GM18502 (cell line): ENCODE measurements at regions not wholly inside any gene's neighbourhood (a gene's known extent, or its start where the extent isn't known, plus 50 kb on each side); places are given as distances from the start of the nearest gene placed in this dataset.
"Not testable (repeated sequence)": the region's sequence is repeated elsewhere in the genome, so short reads cannot be mapped to it uniquely, and the experiment has no call there.

Experiments
- ATAC-seq: cut with Tn5 transposase; IDR thresholded peaks from one replicate; pipeline ENCODE4 v1.9.1; 2021; ENCODE audit warnings: mild to moderate bottlenecking; ENCODE audit not compliant: unreplicated experiment, poor library complexity

DNA sequence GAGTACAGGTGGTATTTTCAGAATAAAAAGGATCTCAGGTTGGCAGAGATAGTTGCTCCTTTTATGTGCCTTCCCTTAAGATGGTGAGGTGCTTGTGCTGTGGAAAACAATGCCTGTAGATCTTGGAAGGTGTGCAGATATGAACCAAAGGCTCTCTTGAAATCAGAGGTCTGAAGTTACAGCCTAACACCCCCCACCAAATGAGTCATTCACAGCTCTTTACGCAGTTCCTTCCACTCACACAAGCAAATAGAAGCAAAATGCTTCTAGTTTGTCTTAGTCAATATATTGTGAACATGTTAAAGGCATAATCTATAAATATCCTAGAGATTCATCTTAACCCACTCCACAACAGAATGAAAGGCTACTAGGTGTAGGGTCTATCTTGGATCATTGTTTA lies 128.9 kb upstream of the NR5A2 start:
- ATAC-seq: no peak

DNA sequence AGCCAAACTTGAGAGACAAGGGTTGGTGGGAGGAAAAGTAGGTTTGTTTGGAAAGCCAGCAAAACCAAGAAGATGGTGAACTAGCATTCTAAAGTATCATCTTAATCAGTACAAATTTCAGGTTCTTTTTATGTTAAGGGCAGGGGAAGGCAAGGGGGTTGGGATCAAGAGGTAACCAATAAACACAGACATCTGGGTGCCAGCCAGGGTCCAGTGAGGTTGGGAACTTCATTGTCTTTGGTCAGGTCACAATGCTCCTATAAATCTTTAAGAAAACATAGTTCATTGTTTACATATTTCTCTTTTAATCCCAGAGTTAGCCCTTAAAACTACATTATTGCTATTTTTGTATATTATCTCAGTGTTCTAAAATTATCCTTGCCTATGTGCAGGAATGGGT lies 126.2 kb upstream of the NR5A2 start:
- ATAC-seq: no peak

DNA sequence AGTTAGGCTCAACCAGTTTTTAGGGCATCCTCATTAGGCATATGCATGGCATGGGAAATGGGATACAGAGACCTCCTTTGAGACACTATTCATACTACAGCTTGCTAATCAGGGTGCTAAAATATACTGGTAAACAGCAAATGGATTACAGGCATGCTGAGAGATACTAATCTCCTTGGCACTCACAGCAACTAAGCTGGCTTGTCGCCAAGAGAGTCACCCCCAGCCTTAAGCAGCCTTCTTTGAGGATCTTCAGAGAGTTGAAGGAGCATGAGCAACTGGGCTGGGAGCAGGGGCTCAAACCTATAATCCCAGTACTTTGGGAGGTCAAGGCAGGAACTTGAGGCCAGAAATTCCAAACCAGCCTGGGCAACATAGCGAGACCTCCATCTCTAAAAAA lies 120.1 kb upstream of the NR5A2 start:
- ATAC-seq: no peak

DNA sequence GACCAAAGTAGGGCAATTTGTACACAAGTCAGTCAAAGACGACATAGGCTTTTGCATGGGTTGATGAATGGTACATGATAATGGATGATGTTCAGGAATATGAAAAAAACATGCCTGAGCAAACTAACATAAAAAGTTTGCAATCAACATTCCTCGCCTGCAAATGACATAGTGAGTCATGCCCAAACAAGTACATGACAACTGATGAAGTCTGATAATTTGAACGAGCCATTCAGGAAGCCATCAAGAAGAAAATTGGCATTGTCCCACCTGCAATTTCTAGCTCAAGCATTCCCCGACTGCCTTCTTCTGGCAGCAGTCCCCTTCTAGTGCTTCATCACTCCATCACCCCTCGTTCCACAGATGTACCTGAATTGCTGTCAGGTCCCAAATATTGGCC lies 118.4 kb upstream of the NR5A2 start:
- ATAC-seq: no peak

DNA sequence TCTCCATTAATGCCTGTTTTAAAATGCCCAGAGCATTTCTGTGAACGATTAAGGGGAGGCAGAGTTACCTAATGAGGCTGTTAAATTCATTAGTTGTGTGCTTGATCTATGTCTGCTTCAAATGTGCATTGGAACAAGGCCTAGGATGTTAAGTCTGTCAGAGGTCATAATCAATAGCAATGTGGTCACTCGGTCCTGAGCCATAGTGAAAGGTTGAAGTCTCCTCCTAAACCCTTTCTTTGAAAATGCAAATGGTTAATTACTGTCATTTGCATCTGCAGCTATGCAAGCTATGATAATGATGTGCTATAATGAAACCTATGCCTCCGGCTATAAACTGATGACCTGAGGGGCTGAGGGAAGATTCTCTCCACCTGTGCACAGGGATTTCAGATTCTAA lies 114.2 kb upstream of the NR5A2 start:
- ATAC-seq: no peak

DNA sequence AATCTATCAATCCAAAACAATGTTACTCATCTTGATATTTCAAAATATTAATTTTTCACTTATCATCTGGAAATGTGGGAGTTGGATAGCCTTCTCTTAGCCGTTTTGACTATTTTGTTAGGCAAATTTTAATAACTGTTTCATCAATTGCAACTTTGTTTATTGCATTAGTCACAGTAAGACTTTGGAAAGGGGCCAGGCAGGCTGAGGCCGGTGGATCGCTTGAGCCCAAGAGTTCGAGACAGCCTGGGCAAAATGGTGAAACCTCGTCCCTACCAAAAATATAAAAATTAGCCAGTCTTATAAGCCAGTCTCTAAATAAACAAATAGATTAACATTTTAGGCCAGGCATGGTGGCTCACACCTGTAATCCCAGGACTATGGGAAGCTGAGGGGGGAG lies 113.0 kb upstream of the NR5A2 start:
- ATAC-seq: no peak

DNA sequence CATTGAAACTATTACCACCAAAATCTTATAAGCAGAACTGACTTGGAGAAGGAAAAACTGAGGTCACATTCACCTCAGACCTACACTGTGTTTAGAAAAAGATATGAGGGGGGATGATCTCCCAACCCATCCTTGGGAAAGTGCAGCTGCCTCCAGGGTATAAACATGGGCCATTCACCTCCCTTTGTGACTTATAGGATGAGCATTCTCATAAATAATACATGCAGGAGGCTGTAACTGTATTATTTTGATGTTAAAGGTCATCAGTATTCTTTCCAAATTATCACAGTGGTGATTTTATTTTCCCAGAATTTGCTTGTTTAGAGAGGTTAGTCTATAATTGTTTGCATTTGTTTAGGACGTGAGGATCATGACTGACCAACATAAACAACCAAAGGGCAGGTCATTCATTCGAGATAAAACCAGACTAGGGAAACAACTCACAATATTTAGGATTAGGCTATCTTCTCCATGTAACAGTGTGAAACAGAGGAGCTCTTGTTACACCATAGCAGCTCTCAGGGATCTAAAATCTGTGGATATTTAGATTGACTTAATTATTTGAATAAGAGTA lies 109.2 kb upstream of the NR5A2 start:
- ATAC-seq: no peak

DNA sequence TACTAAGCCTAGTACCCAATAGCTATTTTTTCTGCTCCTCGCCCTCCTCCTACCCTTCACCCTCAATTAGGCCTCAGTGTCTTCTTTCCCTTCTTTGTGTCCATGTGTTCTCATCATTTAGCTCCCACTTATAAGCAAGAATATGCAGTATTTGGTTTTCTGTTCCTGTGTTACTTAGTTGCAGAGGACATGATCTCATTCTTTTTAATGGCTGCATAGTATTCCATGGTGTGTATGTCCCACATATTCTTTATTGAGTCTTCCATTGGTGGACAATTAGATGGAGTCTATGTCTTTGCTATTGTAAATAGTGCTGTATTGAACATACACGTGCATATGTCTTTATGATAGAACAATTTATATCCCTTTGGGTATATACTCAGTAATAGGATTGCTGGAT lies 106.9 kb upstream of the NR5A2 start:
- ATAC-seq: no peak

DNA sequence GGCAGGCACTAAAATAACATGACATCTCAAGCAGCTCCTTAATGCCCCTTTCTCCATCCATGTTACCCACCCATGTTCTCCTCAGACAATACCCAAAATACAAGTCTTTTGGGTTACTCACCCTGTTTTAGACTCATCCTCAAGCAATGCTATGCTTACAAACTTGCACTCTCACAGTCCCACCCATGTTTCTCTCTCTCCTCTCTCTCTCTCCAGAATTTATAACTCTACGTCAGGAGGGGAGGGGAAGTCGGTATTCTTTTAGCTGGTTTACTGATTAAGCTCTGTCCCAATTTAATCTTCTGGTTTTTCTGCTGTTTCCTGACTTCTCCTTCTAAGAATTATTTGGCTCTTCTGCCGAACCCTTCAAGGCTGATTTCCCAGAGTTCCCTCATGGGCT lies 98.0 kb upstream of the NR5A2 start:
- no peak for ATAC-seq

DNA sequence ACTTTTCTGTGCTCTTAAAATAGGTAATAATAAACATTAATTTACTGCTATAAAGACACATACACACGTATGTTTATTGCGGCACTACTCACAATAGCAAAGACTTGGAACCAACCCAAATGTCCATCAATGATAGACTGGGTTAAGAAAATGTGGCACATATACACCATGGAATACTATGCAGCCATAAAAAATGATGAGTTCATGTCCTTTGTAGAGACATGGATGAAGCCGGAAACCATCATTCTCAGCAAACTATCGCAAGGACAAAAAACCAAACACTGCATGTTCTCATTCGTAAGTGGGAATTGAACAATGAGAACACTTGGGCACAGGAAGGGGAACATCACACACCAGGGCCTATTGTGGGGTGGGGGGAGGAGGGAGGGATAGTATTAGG lies 97.4 kb upstream of the NR5A2 start:
- not testable (repeated sequence) for ATAC-seq

DNA sequence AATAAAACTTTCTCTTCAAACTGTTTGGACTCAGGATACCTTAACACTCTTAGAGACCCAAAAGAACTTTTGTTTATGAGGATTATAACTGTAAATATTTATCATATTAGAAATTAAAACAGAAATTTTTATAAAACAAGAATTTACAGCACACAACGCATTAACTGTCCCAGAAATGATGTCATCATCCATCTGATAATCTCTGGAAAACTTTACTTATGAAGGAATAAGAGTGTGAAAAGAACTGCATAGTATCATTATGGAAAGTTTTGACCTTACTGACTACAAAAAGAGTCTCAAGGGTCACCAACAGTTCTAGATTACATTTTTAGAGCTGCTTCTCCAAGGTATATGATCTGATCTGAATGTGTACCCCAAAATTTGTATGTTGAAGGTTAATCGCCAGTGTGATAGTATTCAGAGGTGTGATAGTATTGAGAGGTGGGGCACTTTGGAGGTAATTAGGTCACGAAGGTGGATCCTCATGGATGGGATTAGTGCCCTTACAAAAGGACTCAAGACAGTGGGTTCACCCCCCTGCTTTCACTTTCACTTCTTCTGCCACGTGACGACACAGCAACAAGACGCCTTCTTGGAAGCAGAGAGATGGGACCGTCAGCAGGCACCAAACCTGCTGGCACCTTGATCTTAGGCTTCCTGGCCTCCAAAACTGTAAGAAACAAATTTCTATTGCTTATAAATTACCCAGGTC lies 95.7 kb upstream of the NR5A2 start:
- ATAC-seq: no peak

DNA sequence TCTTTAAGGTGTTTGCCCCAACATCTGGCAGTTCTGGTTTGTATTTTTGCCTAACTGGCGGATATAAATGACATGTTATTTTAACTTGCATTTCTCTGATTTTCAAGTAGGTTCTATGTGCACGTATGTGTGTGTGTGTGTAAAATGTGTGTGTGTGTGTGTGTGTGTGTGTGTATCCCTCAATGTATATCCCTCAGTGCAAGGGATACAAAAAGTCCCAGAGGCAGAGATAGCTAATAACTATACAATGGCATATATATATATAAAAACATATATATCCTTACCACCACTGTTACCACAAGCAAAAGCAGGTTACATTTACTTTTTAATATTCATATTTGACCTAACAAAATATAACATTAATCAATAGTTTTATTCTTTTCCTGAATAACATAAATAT lies 95.0 kb upstream of the NR5A2 start:
- no peak for ATAC-seq

DNA sequence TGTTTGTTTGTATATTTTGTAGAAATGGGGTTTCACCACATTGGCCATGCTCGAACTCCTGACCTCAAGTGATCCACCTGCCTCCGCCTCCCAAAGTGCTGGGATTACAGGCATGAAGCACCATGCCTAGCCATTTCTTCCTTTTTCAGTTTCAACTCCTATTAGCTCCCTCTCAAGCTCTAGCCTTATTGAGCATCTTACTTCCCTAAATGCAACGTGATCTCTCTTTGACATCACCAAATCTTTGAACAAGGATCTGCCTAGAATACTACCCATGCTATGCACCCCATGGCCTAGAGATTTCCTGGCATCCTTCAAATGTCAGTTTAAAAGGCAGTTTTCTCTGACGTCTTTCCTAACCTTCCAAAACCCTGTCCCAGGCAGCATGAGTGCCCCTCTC lies 91.1 kb upstream of the NR5A2 start:
- no peak for ATAC-seq

DNA sequence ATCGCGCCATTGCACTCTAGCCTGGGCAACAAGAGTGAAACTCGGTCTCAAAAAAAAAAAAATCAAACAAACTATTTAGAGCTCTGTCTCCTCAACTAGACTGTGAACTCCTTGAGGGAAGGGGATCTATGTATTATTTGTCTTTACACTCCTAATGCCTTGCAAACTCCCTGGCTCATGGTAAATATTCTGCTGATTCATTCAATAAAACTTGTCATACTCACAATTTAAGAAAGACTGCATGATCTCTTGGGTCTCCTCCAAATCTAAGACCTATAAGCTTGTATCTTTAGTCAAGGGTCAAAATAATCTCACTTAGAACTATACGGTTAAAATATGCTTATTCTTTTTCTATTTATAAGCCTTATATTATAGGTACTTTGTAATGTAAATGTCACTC lies 90.3 kb upstream of the NR5A2 start:
- ATAC-seq: no peak

DNA sequence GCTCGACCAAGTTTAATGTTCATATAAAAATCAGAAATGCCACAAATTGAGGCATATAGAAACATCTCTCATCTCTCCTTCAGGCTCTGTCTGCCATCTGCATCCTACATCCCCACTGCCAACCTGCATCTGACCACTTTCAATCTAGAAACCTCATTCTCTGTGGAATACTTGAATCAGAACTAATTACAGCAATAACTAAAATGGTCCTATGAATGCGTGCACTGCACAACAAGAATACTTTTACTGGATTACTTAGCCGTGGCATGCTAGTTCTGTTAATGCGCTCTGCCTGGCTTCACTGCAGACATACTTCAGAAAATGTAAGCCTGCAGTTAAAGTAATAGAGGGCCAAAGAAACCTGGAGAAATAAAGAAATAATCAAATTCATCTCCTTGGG lies 89.8 kb upstream of the NR5A2 start:
- ATAC-seq: no peak

DNA sequence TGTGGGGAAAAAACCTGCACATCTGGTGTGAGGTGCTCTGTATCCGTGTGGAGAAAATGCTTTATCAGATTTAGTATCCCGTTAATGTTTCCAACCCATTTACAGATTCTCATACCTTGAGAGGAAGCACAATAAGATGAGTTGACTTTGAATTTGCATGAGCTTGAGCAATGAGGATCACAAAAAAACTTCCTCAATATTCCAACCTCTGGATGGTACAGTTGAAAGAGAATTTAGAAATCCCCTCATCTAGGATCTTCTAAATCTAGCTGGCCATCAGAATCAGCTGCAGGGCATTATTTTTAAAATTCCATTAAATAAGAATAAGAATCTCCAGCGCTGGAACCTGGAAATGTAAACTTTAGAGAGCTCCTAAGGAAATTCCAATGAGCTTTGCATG lies 82.5 kb upstream of the NR5A2 start:
- no peak for ATAC-seq

DNA sequence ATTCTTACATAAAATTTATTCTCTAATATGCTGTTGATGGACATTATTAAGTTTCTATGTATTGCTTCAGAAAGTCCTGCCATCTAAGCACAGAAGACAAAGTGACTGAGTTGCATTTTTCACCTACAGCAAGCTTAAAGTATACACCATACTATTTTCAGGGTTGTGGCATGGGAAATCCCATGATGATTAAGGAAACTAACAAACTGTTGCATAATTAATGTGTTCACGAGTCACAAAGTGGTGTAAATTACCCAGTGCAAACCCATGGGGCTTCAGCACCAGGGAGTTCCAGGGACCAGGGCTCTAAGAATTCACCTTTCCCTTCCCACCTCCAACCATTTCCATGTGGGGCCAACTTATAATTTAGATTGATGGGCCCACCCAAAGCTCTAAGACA lies 81.9 kb upstream of the NR5A2 start:
- no peak for ATAC-seq

DNA sequence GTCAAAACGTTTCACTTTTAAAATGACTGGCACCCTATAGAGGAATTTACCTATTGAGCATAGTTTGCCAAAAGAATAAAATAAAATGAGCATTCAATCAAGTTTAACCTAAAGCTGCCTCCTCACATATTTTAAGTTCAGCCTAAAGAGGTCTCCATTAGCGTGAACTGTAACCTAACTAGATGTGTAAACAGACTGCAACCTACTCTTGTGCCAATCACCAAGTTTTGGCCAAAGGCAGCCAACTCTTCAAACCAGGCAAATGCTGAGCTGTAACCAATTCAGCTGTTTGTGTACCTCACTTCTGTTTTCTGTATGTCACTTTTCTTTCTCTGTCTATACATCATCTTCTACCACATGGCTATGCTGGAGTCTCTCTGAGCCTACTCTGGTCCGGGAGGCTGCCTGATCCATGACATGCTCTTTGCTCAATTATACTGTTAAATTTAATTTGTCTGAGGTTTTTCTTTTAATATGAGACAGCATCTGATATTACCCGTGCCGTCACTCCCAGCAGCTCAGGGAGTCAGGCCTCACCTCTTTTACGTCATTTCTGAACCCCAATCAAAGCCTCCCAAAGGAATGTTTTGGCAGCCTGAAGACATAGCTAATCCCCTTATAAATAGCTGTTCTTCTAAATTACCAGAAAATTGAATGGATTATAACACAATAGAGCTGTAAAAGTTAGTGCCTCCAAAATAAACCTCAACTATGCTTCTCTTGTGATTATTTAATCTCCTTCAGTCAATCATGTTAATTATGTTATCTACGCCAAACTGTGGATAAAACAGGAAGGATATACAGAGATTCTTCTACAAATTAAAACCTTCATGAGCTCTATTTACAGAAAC lies 81.0 kb upstream of the NR5A2 start:
- ATAC-seq: no peak

DNA sequence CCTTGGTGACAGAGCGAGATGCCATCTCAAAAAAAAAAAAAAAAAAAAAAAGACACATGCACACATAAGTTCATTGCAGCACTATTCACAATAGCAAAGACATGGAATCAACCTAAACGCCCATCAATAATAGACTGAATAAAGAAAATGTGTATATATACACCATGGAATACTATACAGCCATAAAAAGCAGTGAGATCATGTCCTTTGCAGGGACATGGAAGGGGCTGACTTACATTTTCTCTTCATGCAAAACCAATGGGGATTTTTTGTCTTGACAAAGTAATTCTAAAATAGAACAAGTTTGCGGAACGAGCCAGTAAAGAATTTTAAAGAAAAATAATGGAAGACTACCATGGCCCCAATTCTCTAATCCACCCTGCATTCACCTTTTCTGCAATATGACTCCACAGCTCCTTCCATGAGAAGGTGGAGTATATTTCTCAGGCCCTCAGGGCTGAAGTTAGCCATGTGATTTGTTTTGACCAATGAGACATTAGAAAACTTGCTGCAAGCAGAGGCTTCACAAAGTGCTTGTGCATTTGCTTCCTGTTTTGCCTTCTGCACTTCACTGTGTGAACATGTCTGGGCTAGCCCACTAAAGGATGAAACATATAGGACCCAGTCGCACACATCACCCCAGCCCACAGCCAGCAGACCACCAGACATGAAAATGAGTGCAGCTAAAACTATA lies 78.8 kb upstream of the NR5A2 start:
- no peak for ATAC-seq

DNA sequence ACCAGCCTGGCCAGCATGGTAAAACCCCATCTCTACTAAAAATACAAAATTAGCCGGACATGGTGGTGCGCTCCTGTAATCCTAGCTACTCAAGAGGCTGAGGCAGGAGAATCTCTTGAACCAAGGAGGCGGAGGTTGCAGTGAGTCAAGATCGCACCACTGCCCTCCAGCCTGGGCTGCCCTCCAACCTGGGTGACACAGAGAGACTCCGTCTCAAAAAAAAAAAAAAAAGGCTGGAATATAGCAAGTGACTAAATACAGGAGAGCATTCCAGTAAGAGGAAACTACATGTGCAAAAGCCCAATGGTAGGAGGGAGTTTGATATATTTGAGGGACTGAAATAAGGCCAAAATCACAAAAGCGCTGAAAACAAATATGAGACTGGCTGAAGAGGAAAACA lies 76.5 kb upstream of the NR5A2 start:
- ATAC-seq: not testable (repeated sequence)

DNA sequence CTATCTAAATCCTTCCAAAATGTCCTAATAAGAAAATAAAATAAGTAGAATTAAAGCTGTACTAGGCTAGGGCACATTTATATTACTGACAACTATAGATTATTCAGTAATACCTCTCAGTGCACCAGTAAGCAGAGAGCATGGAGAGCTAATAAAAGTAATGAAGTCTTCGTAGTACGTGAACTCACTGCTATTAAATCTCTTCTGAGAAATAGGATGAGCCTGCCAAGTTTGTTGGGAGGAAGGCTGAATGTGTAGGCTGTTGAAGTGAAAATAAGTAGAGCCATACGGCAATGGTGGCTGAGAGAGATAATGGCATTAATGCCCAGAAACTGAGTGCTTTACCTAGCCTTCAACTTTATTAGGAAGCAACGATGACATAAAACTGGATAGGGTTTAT lies 73.9 kb upstream of the NR5A2 start:
- ATAC-seq: no peak
